H1 (cell line): ENCODE measurements at regions not wholly inside any gene's neighbourhood (a gene's known extent, or its start where the extent isn't known, plus 50 kb on each side); places are given as distances from the start of the nearest gene placed in this dataset.

Experiments
- CTCF ChIA-PET: fragments of 300-600 bp; sonication (Branson Sonifier 250); formaldehyde crosslinking; loops from one replicate; lab custom pipeline; 2021; ENCODE audit not compliant: partially characterized antibody; lab: Charles Lee
- POLR2A ChIA-PET: fragments of 300-600 bp; sonication (Branson Sonifier 250); formaldehyde crosslinking; loops from one replicate; lab custom pipeline; 2021; ENCODE audit warnings: inconsistent platforms; ENCODE audit not compliant: partially characterized antibody; lab: Charles Lee
- DNase-seq, 2 experiments: peaks; one replicate each; pipeline versions ENCODE4 v3.0.0 to v3.0.0-alpha.2; 2010 to 2022; ENCODE audit warnings: low spot score in 2 of 2, low read depth in 1 of 2, mixed read lengths in 1 of 2
- FAIRE-seq: peaks from 2 replicates; lab custom pipeline; 2011; peaks lifted over from hg19 to GRCh38; lab: Jason Lieb, UNC
- H2AFZ ChIP-seq: 2 replicates; pipeline ENCODE4 v1.8.1; 2012; ENCODE audit warnings: low read length, inconsistent platforms
- H2AK5ac ChIP-seq: 2 replicates; pipeline ENCODE4 v1.6.1; 2013; ENCODE audit warnings: low read depth, low read length
- H2BK120ac ChIP-seq: replicated peaks from 2 replicates; pipeline ENCODE3; 2013; ENCODE audit warnings: low read depth, low read length, inconsistent platforms
- H2BK12ac ChIP-seq: 2 replicates; pipeline ENCODE4 v1.6.1; 2013; ENCODE audit warnings: low read depth, low read length
- H2BK15ac ChIP-seq: 2 replicates; pipeline ENCODE4 v1.6.1; 2013; ENCODE audit warnings: low read length
- H2BK20ac ChIP-seq: 2 replicates; pipeline ENCODE4 v1.6.1; 2013; ENCODE audit warnings: low read length
- H2BK5ac ChIP-seq: 2 replicates; pipeline ENCODE4 v1.6.1; 2013; ENCODE audit warnings: low read depth, low read length
- H3K14ac ChIP-seq: 2 replicates; pipeline ENCODE4 v1.6.1; 2013; ENCODE audit warnings: inconsistent platforms; ENCODE audit not compliant: insufficient read length
- H3K18ac ChIP-seq: 2 replicates; pipeline ENCODE4 v1.6.1; 2013; ENCODE audit warnings: low read length; ENCODE audit errors: extremely low read depth
- H3K23ac ChIP-seq: 2 replicates; pipeline ENCODE4 v1.6.1; 2013; ENCODE audit warnings: inconsistent platforms; ENCODE audit not compliant: insufficient read length
- H3K23me2 ChIP-seq: 2 replicates; pipeline ENCODE4 v1.6.1; 2013; ENCODE audit warnings: low read depth, low read length
- H3K27ac ChIP-seq: 2 replicates; pipeline ENCODE4 v1.6.1; 2011; ENCODE audit warnings: low read depth, low read length, inconsistent platforms
- H3K27me3 ChIP-seq, 4 experiments: replicated peaks in 1 of 4; 1 replicate in 1 of 4; 2 replicates in 3 of 4; pipeline versions ENCODE4 v1.6.1 to v1.8.1; 2011 to 2013; ENCODE audit warnings: low read length in 3 of 4, mild to moderate bottlenecking in 3 of 4, inconsistent platforms in 2 of 4, mixed read lengths in 2 of 4, moderate library complexity in 1 of 4; ENCODE audit not compliant: control insufficient read depth in 3 of 4, insufficient read depth in 3 of 4; ENCODE audit errors: extremely low read depth in 1 of 4
- H3K36me3 ChIP-seq, 4 experiments: 2 replicates each; pipeline versions ENCODE4 v1.6.1 to v1.8.1; 2011 to 2013; ENCODE audit warnings: mild to moderate bottlenecking in 4 of 4, low read length in 3 of 4, moderate library complexity in 2 of 4, control low read depth in 1 of 4, inconsistent platforms in 1 of 4; ENCODE audit not compliant: insufficient read depth in 4 of 4, control insufficient read depth in 2 of 4
- H3K4ac ChIP-seq: replicated peaks from 2 replicates; pipeline ENCODE3; 2013; ENCODE audit warnings: low read length, low read depth, mixed read lengths, inconsistent platforms; ENCODE audit not compliant: insufficient read length
- H3K4me1 ChIP-seq, 4 experiments: replicated peaks in 1 of 4; 1 replicate in 1 of 4; 2 replicates in 3 of 4; pipeline versions ENCODE4 v1.6.1 to v1.8.1; 2011 to 2013; ENCODE audit warnings: low read length in 3 of 4, inconsistent platforms in 2 of 4, mixed read lengths in 1 of 4; ENCODE audit not compliant: insufficient read depth in 4 of 4, control insufficient read depth in 3 of 4
- H3K4me2 ChIP-seq, 2 experiments: 2 replicates each; pipeline versions ENCODE4 v1.6.1 to v1.8.1; 2011 to 2013; ENCODE audit warnings: low read depth in 2 of 2, low read length in 2 of 2, control low read depth in 1 of 2, inconsistent platforms in 1 of 2, mild to moderate bottlenecking in 1 of 2; ENCODE audit not compliant: insufficient read depth in 1 of 2
- H3K4me3 ChIP-seq, 4 experiments: fragments of 200-600, 300-600 bp in 1 of 4; sonication (generic), shearing (Covaris generic), sonication (Bioruptor Twin) in 1 of 4; 2 replicates each; pipeline versions ENCODE4 v1.5.1 to v1.8.1; 2011 to 2016; ENCODE audit warnings: low read length in 4 of 4, low read depth in 3 of 4, control low read depth in 2 of 4, inconsistent platforms in 2 of 4, mild to moderate bottlenecking in 2 of 4, mixed read lengths in 1 of 4, moderate library complexity in 1 of 4; ENCODE audit not compliant: insufficient read depth in 2 of 4; ENCODE audit errors: extremely low read depth in 1 of 4
- H3K56ac ChIP-seq: replicated peaks from 2 replicates; pipeline ENCODE3; 2013; ENCODE audit warnings: low read depth, mild to moderate bottlenecking, mixed read lengths, low read length, inconsistent platforms; ENCODE audit not compliant: insufficient read length
- H3K79me1 ChIP-seq: 2 replicates; pipeline ENCODE4 v1.6.1; 2013; ENCODE audit warnings: low read depth, low read length, control low read depth
- H3K79me2 ChIP-seq, 2 experiments: 2 replicates each; pipeline versions ENCODE4 v1.6.1 to v1.8.1; 2012 to 2013; ENCODE audit warnings: low read length in 2 of 2, mild to moderate bottlenecking in 2 of 2, inconsistent platforms in 1 of 2; ENCODE audit not compliant: insufficient read depth in 2 of 2, control insufficient read depth in 1 of 2
- H3K9ac ChIP-seq, 4 experiments: replicated peaks in 1 of 4; 1 replicate in 1 of 4; 2 replicates in 3 of 4; pipeline versions ENCODE4 v1.6.1 to v1.8.1; 2011 to 2013; ENCODE audit warnings: low read depth in 3 of 4, low read length in 3 of 4, control low read depth in 2 of 4, mild to moderate bottlenecking in 2 of 4, moderate library complexity in 2 of 4, inconsistent platforms in 1 of 4; ENCODE audit errors: extremely low read depth in 1 of 4
- H3K9me3 ChIP-seq, 2 experiments: 2 replicates each; pipeline versions ENCODE4 v1.6.1 to v1.8.1; 2012 to 2013; ENCODE audit warnings: mild to moderate bottlenecking in 2 of 2, moderate library complexity in 2 of 2, control low read depth in 1 of 2, inconsistent platforms in 1 of 2, low read depth in 1 of 2, low read length in 1 of 2, mixed read lengths in 1 of 2; ENCODE audit not compliant: insufficient read depth in 2 of 2
- H4K20me1 ChIP-seq, 2 experiments: replicated peaks in 1 of 2; 2 replicates each; pipeline versions ENCODE3 to v1.8.1; 2011 to 2013; ENCODE audit warnings: inconsistent platforms in 2 of 2, low read length in 2 of 2, mild to moderate bottlenecking in 1 of 2; ENCODE audit not compliant: insufficient read depth in 2 of 2, control insufficient read depth in 1 of 2
- H4K5ac ChIP-seq: 2 replicates; pipeline ENCODE4 v1.6.1; 2013; ENCODE audit warnings: low read length, low read depth, mixed read lengths, inconsistent platforms; ENCODE audit not compliant: insufficient read length
- H4K8ac ChIP-seq: 2 replicates; pipeline ENCODE4 v1.8.0; 2013; ENCODE audit warnings: mild to moderate bottlenecking, moderate library complexity, low read length, inconsistent platforms; ENCODE audit not compliant: insufficient read depth; ENCODE audit errors: extremely low read depth
- H4K91ac ChIP-seq: replicated peaks from 2 replicates; pipeline ENCODE3; 2013; ENCODE audit warnings: low read length, mixed read lengths, inconsistent platforms; ENCODE audit not compliant: insufficient read length
- BCL11A ChIP-seq, 2 experiments: IDR thresholded peaks; one replicate each; pipeline ENCODE4 v1.6.1; 2011; ENCODE audit warnings: low read depth in 2 of 2, low read length in 2 of 2, mild to moderate bottlenecking in 2 of 2
- BRCA1 ChIP-seq: IDR thresholded peaks from 2 replicates; pipeline ENCODE4 v1.6.1; 2012; ENCODE audit warnings: low read depth, low read length, improper control_type of control experiment
- CHD1 ChIP-seq: IDR thresholded peaks from 2 replicates; pipeline ENCODE4 v1.6.1; 2012; ENCODE audit warnings: low read depth, low read length, improper control_type of control experiment
- RAD21 ChIP-seq, 2 experiments: IDR thresholded peaks in 1 of 2; conservative IDR thresholded peaks in 1 of 2; 2 replicates each; pipeline ENCODE4 v1.6.1; 2011; ENCODE audit warnings: low read depth in 2 of 2, low read length in 2 of 2, improper control_type of control experiment in 1 of 2, inconsistent platforms in 1 of 2, mild to moderate bottlenecking in 1 of 2, moderate library complexity in 1 of 2
- RBBP5 ChIP-seq: IDR thresholded peaks from 2 replicates; pipeline ENCODE4 v1.7.1; 2012; ENCODE audit warnings: low read depth, mild to moderate bottlenecking, inconsistent platforms, low read length, moderate library complexity, borderline replicate concordance
- RFX5 ChIP-seq: IDR thresholded peaks from 2 replicates; pipeline ENCODE4 v1.6.1; 2011; ENCODE audit warnings: low read depth, low read length, improper control_type of control experiment, borderline replicate concordance
- RNF2 ChIP-seq: fragments of 200-900, 300-1000 bp; sonication (generic); IDR thresholded peaks from 2 replicates; pipeline ENCODE4 v1.7.1; 2016; ENCODE audit warnings: borderline replicate concordance, low read depth, mild to moderate bottlenecking, antibody characterized with exemption, low read length; ENCODE audit not compliant: poor library complexity, severe bottlenecking; ENCODE audit errors: missing control alignments
- SP1 ChIP-seq: IDR thresholded peaks from 2 replicates; pipeline ENCODE4 v1.6.1; 2011; ENCODE audit warnings: low read depth, low read length
- SUZ12 ChIP-seq: fragments of 200-600 bp; sonication (generic); IDR thresholded peaks from 2 replicates; pipeline ENCODE4 v1.6.1; 2012; ENCODE audit warnings: mild to moderate bottlenecking, inconsistent platforms, low read length, moderate library complexity, mixed read lengths
- TCF12 ChIP-seq: IDR thresholded peaks from 2 replicates; pipeline ENCODE4 v1.6.1; 2011; ENCODE audit warnings: low read depth, mild to moderate bottlenecking, low read length
- YY1 ChIP-seq: IDR thresholded peaks from 2 replicates; pipeline ENCODE4 v1.6.1; 2011; ENCODE audit warnings: low read depth, mild to moderate bottlenecking, low read length
- ZNF274 ChIP-seq: IDR thresholded peaks from 2 replicates; pipeline ENCODE4 v1.7.0; 2012; ENCODE audit warnings: low read length, borderline replicate concordance; ENCODE audit errors: extremely low read depth
- WGBS, 2 experiments: shearing (Covaris generic) in 1 of 2; methylation state at CpG; one replicate each; pipeline versions ENCODE4 v1.1.6 to v1.1.7; 2013 to 2015; ENCODE audit warnings: low lambda C conversion rate in 2 of 2, mixed read lengths in 2 of 2, inconsistent platforms in 1 of 2, low coverage in 1 of 2, missing lambda C conversion rate in 1 of 2; ENCODE audit not compliant: insufficient replicate concordance in 2 of 2, insufficient coverage in 1 of 2, insufficient read length in 1 of 2; ENCODE audit errors: extremely low coverage in 1 of 2, missing lambda C conversion rate in 1 of 2; 5-methylcytosine and 5-hydroxymethylcytosine counted together
- TF ChIP-seq, protein P1 (sequence below): IDR thresholded peaks from 2 replicates; pipeline ENCODE4 v1.6.1; 2012; ENCODE audit warnings: low read length, inconsistent platforms

GRCh38 chr2:75936311-75936710 lies 225.6 kb upstream of the GCFC2 start:
- Histone ChIP-seq H2BK5ac (no peak overlapping the region), H2BK20ac (no peak overlapping the region), H3K4me2 (no peak overlapping the region), H4K5ac (no peak overlapping the region), H3K27me3 (no peaks in the 10 kb centered on the region), H4K20me1 (no peaks in the 10 kb centered on the region), H3K79me2 (no peaks in the 10 kb centered on the region), H2BK15ac (no peak overlapping the region), H3K23ac (no peak overlapping the region), H3K9me3 (no peaks in the 10 kb centered on the region), H3K23me2 (no peaks in the 10 kb centered on the region), H3K4me1 (no peaks in the 10 kb centered on the region), H3K18ac (no peak overlapping the region), H3K56ac (no peak overlapping the region), H3K27ac (no peak overlapping the region), H3K36me3 (no peaks in the 10 kb centered on the region), H2AK5ac (no peak overlapping the region), H3K14ac (no peak overlapping the region), H3K4ac (no peak overlapping the region), H3K79me1 (no peaks in the 10 kb centered on the region), H4K91ac (no peak overlapping the region), H4K8ac (no peak overlapping the region), H2AFZ (no peak overlapping the region), H3K4me3 (no peak overlapping the region), H3K9ac (no peak overlapping the region), H2BK120ac (no peak overlapping the region), H2BK12ac (no peak overlapping the region)
- no peak for FAIRE-seq
- ChIA-PET POLR2A (no interaction called here), CTCF (interaction anchor here (0.7 kb wide), 1 partner anchor 480 kb away, joined by 3 read pairs; no protein-coding TSS in a partner anchor)
- DNase-seq, result no peak
- WGBS, 2 experiments, result 90% methylated on average over 4 of the region's 4 CpGs; no CpG with 5 or more reads in 1 of the 2 experiments
- no peak for TF ChIP-seq SP1
- TF ChIP-seq, protein P1, sequence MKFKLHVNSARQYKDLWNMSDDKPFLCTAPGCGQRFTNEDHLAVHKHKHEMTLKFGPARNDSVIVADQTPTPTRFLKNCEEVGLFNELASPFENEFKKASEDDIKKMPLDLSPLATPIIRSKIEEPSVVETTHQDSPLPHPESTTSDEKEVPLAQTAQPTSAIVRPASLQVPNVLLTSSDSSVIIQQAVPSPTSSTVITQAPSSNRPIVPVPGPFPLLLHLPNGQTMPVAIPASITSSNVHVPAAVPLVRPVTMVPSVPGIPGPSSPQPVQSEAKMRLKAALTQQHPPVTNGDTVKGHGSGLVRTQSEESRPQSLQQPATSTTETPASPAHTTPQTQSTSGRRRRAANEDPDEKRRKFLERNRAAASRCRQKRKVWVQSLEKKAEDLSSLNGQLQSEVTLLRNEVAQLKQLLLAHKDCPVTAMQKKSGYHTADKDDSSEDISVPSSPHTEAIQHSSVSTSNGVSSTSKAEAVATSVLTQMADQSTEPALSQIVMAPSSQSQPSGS, result no peak
- no peak for TF ChIP-seq RBBP5
- no peak for TF ChIP-seq YY1
- TF ChIP-seq BRCA1, result no peak
- TF ChIP-seq RFX5, result no peak
- TF ChIP-seq BCL11A (IDR thresholded peaks at IDR 0.05; ENCODE audit: low read depth in 2 of 2, low read length in 2 of 2), result no peak
- no peak for TF ChIP-seq RAD21 (IDR thresholded peaks at IDR 0.05 in 1 of 2, conservative IDR thresholded peaks at IDR 0.05 in 1 of 2; ENCODE audit: low read depth in 2 of 2, low read length in 2 of 2)
- no peak for TF ChIP-seq ZNF274
- no peak for TF ChIP-seq RNF2
- TF ChIP-seq SUZ12, result no peak
- no peak for TF ChIP-seq CHD1
- no peak for TF ChIP-seq TCF12
